22Rv1 (cell line): ENCODE measurements at regions not wholly inside any gene's neighbourhood (a gene's known extent, or its start where the extent isn't known, plus 50 kb on each side); places are given as distances from the start of the nearest gene placed in this dataset.

Experiments used
- ZFX ChIP-seq: fragments of 450-650 bp; IDR thresholded peaks from 2 replicates; pipeline ENCODE4 v1.6.1; 2017; ENCODE audit warnings: antibody characterized with exemption, borderline replicate concordance
- TF ChIP-seq, protein P1 (sequence below): fragments of 450-650 bp; IDR thresholded peaks from 2 replicates; pipeline ENCODE4 v1.5.1; 2017; ENCODE audit warnings: mild to moderate bottlenecking

DNA sequence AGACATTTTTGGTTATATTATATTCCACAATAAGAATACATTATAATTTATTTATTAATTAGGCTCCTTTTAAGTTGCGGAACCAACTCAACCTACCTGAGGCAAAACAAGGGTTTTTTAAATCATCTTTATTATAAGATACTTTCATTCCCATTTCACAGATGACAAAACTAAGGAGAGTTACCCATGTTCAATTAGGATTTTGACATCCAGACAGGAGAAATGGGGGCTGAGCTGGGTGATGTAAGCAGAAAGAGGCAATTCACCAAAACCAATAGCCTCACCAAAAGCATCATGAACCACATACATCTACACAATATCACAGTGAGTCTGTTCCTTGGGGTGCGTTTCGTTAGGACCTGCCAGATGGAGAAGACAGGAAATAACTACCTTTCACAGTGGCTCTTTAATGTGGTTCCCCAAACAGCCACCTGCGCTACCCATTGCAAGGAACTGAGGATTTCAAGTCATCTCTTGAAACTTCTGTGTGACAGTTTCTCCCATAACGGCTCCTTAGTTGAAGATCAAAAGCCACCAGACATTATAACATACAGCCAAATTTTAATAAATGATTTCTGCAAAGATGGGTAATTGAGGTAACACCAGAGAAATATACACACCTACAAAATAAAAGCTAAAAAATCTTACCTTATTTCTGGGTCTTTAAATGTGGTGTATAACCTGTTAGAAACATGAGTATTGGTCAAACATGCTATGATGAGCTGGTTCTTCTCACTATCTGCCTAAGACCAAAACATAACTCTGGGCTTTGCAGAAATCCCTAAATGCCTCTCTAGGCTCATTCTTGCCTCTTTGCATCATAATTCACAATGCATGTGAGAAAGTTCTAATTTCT, 190.6 kb upstream of the LEF1 start:
- TF ChIP-seq, protein P1, sequence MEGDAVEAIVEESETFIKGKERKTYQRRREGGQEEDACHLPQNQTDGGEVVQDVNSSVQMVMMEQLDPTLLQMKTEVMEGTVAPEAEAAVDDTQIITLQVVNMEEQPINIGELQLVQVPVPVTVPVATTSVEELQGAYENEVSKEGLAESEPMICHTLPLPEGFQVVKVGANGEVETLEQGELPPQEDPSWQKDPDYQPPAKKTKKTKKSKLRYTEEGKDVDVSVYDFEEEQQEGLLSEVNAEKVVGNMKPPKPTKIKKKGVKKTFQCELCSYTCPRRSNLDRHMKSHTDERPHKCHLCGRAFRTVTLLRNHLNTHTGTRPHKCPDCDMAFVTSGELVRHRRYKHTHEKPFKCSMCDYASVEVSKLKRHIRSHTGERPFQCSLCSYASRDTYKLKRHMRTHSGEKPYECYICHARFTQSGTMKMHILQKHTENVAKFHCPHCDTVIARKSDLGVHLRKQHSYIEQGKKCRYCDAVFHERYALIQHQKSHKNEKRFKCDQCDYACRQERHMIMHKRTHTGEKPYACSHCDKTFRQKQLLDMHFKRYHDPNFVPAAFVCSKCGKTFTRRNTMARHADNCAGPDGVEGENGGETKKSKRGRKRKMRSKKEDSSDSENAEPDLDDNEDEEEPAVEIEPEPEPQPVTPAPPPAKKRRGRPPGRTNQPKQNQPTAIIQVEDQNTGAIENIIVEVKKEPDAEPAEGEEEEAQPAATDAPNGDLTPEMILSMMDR: no peak
- no peak for TF ChIP-seq ZFX
